GM12873 (cell line): ENCODE measurements at regions not wholly inside any gene's neighbourhood (a gene's known extent, or its start where the extent isn't known, plus 50 kb on each side); places are given as distances from the start of the nearest gene placed in this dataset.

Experiments used
- TF ChIP-seq, protein P1 (sequence below): IDR thresholded peaks from 2 replicates; pipeline ENCODE4 v1.5.1; 2012; ENCODE audit warnings: low read depth, mild to moderate bottlenecking, moderate library complexity, low read length, control low read depth; ENCODE audit not compliant: insufficient read depth; ENCODE audit errors: missing control alignments

DNA sequence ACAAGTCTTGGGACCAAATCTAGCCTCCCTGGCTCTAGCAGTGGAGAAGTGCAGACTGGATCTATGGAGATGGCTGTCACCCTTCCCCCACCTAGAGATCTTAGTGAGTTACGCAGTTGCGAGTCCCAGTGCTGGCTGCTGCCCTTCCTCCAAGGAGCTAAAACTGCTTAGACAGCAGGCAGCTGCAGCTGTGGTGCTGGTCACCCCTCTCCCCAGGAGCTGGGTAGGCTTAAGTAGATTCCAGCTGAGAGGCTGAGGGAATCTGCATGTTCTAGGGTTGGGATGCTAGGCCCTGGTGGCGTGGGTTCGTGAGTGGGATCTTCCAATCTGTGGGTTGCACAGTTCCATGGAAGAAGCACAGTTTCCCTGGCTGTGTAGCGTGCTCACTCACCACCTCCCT is 120.2 kb downstream of the SLC35B3 start:
- TF ChIP-seq, protein P1, sequence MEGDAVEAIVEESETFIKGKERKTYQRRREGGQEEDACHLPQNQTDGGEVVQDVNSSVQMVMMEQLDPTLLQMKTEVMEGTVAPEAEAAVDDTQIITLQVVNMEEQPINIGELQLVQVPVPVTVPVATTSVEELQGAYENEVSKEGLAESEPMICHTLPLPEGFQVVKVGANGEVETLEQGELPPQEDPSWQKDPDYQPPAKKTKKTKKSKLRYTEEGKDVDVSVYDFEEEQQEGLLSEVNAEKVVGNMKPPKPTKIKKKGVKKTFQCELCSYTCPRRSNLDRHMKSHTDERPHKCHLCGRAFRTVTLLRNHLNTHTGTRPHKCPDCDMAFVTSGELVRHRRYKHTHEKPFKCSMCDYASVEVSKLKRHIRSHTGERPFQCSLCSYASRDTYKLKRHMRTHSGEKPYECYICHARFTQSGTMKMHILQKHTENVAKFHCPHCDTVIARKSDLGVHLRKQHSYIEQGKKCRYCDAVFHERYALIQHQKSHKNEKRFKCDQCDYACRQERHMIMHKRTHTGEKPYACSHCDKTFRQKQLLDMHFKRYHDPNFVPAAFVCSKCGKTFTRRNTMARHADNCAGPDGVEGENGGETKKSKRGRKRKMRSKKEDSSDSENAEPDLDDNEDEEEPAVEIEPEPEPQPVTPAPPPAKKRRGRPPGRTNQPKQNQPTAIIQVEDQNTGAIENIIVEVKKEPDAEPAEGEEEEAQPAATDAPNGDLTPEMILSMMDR, result no peak

GRCh38 chr6:8301502-8301901 is 133.8 kb downstream of the SLC35B3 start:
- TF ChIP-seq, protein P1, result no peak

DNA sequence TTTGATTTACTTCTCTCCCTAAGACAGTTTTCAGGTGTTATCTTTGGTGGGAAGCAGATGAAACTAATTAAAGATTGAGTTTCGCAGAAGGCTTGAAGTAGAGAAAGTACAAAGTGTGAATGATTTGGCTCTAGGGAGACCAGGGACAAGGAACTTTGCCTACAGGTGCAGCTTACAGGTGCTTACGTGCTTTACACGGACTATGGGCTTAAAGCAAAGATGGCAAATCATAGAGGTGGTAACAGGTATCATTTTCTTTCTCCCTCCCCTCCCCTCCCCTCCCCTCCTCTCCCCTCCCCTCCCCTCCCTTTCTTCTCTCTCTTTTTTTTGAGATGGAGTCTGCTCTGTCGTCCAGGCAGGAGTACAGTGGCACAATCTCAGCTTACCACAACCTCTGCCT is 136.3 kb downstream of the SLC35B3 start:
- TF ChIP-seq, protein P1, result no peak

DNA sequence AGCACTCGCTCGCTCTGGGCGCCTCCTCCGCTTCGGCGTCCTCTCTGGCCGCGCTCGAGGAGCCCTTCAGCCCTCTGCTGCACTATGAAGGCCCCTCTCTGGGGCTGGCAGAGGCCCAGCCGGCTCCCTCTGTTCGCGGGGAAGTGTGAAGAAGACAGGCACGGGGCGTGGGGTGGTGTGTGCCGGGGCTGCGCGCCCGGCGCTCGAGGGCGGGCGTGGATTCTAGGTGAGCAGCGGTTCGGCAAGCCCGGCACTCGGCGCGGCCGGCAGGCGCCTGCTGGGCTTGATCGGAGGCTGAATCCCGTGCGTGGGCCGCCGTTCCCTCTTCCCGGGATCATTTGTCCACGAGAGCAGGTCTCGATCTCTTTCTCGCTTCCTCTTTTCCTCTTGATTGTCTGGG is 153.0 kb downstream of the SLC35B3 start:
- TF ChIP-seq, protein P1, result no peak

DNA sequence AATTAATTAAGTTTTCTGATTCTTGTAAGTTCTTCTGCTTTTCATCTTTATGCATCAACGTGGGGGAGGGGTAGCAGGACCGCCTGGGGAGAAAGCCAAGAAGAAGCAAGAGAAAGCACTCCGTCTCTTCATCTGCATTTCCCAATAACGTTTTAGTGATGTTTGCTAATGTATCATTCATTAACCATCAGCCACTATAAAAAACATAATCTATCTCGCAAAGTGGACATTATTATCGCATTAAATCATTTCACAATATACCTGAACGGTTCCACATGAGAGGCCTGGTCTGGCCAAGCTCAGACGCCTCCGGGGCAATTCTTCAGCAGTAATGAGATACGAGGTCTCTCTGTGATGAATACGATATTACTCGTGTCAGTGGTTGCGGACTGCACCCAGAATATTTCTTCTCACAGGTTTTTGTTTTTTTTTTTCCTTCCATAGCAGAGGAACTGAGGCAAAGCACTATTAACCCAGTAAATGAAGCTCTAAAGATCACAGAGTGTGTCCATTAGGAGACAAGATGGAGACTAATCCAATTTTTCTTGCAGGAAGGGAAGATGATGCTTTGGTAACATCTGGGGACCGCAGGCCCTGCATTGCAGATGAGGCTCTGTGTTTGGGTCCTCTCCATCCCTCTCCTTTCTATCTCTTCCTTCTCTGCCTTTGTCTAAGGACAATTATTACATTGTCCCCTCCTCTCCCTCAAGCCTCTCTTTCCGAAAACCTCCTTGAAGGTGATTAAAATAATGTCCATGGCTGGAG is 156.1 kb downstream of the SLC35B3 start:
- TF ChIP-seq, protein P1, result no peak

DNA sequence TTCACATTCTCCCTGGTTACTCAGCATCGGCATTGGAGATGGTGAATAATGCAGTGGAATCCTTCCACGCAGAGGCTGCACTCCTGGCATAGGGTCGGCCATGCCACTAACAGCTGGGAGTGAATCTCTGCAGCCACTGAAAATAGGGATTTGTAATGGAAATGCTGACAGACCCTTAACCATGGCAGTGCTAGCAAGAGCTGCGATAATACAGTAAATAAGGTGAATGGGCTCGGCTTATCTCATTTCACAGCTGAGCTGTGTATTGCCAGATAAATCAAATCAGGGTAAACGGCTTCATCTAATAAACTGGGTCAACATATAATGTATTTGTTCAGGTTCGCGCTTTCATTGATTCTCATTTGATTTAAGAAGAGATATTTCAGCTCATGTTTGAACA is 156.8 kb downstream of the SLC35B3 start:
- TF ChIP-seq, protein P1, result no peak

GRCh38 chr6:8277769-8278168 is 157.6 kb downstream of the SLC35B3 start:
- TF ChIP-seq, protein P1, result no peak
